ENCODE measurements at regions not wholly inside any gene's neighbourhood (a gene's known extent, or its start where the extent isn't known, plus 50 kb on each side); places are given as distances from the start of the nearest gene placed in this dataset.
A peak's percentile ranks its signal among the peaks of the same experiment; 100 is the strongest.
"Not testable (repeated sequence)": the region's sequence is repeated elsewhere in the genome, so short reads cannot be mapped to it uniquely, and the experiment has no call there.

DNA sequence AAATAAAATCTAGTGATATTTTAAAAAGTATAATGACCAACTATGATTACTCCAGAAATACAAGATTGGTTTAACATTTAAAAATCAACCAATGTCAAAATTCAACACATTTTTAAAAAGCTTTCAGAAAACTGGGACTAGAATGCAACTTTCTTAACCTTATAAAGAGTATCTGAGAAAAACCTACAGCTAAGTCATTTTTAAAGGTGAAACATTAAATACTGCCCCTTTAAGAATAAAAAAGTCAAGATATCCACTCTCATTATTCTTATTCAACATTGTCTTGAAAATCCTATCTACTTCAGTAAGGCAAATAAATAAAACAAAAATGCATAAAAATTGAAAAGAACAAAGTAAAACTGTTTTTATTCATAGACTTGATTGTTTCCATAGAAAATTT, 673.2 kb downstream of the UQCRFS1 start:
- H3K9ac ChIP-seq: no peak overlapping the region
- no peak for TF ChIP-seq Cebpa-rat (IDR thresholded peaks at IDR 0.05)
- no peak overlapping the region for H3K4me2 ChIP-seq
- H3K4me3 ChIP-seq: no peak overlapping the region
- H3K36me3 ChIP-seq: no peaks in the 10 kb centered on the region
- no peaks in the 10 kb centered on the region for H4K20me1 ChIP-seq
- no peak overlapping the region for H3K27ac ChIP-seq
- H3K27me3 ChIP-seq: no peaks in the 10 kb centered on the region
- H3K9me3 ChIP-seq: peaks cover 7% of the 10 kb centered on the region
- peaks cover 40% of the 10 kb centered on the region for H3K4me1 ChIP-seq

DNA sequence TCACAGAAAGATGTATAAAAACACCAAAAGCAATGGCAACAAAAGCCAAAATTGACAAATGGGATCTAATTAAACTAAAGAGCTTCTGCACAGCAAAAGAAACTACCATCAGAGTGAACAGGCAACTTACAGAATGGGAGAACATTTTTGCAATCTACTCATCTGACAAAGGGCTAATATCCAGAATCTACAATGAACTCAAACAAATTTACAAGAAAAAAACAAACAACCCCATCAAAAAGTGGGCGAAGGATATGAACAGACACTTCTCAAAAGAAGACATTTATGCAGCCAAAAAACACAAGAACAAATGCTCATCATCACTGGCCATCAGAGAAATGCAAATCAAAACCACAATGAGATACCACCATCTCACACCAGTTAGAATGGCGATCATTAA, 674.4 kb downstream of the UQCRFS1 start:
- H3K4me2 ChIP-seq, H3K9ac ChIP-seq, H3K27me3 ChIP-seq, H3K9me3 ChIP-seq, H3K4me3 ChIP-seq, H3K27ac ChIP-seq, H4K20me1 ChIP-seq, H3K36me3 ChIP-seq: not testable (repeated sequence)
- H3K4me1 ChIP-seq: peaks cover 31% of the 10 kb centered on the region

DNA sequence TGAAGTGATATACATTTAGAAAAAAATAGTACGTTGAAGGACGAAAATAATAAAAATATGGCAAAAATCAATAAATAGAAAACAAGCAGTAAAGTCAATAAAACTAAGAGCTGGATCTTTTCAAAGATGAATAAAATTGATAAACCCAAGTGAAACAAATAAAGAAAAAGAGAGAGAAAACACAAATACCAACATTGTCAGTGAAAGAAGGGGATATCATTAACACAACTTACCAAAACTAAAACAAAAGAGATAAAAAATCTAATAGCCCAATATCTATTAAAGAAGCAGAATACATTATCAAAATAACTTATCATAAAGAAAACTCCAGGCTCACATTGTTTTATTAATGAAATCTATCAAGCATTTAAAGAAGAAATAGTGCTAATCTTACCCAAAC, 675.1 kb downstream of the UQCRFS1 start:
- Histone ChIP-seq H3K4me3 (no peak overlapping the region), H3K9ac (no peak overlapping the region), H3K4me1 (peaks cover 25% of the 10 kb centered on the region), H4K20me1 (no peaks in the 10 kb centered on the region), H3K36me3 (no peaks in the 10 kb centered on the region), H3K9me3 (peaks cover 7% of the 10 kb centered on the region), H3K27me3 (no peaks in the 10 kb centered on the region), H3K27ac (no peak overlapping the region), H3K4me2 (no peak overlapping the region)
- TF ChIP-seq Cebpa-rat (IDR thresholded peaks at IDR 0.05): no peak

GRCh38 chr19:28537079-28537478, 675.9 kb downstream of the UQCRFS1 start:
- Histone ChIP-seq H3K4me2 (no peak overlapping the region), H4K20me1 (no peaks in the 10 kb centered on the region), H3K9ac (no peak overlapping the region), H3K27me3 (no peaks in the 10 kb centered on the region), H3K4me1 (peaks cover 16% of the 10 kb centered on the region), H3K36me3 (no peaks in the 10 kb centered on the region), H3K27ac (no peak overlapping the region), H3K4me3 (no peak overlapping the region), H3K9me3 (peaks cover 7% of the 10 kb centered on the region)
- no peak for TF ChIP-seq Cebpa-rat (IDR thresholded peaks at IDR 0.05)

DNA sequence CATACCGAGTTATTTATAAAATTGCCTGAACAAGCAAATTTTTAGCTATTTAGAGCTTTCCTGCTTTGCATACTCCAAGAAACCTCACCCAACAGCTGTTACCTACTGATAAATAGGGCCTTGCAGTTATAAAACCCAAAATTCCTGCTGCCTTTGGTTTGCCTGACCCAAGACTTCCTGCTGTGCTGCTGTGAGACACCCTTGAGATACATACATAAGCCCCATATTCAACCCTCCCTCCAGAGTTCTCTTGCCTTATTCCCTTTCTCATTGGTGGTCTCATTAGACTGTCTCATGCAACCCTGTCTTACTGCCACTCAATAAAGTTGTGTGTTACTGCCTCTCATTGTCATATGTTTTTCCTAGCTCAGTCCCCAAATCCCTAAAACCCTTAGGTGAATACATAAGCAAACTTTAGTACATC, 677.6 kb downstream of the UQCRFS1 start:
- H3K9ac ChIP-seq: no peak overlapping the region
- H3K9me3 ChIP-seq: peaks cover 11% of the 10 kb centered on the region
- peak overlapping the region; percentile 33 for H3K4me2 ChIP-seq

DNA sequence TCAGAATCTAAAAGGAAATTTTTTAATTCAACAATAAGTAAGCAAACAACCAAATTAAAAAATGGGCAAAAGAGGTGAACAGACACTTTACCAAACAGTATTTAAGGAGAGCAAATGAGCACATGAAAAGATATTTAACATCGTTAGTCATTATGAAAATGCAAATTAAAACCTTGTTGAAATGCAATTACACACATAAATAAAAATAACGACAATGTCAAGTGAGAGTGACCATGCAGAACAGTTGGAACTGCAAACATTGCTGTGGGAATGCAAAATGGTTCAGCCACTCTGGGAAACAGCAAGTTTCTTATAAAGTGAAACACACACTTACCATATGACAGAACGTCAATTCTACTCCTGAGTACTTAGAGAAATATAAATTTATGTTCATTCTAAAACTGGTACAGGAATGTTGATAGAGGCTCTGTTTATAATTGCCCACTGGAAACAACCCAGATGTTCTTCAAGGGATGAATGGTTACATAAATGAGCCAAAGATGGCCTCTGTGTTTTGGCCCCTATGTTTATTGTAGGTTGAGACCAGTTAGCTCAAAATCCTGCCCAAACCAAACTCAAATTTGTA, 678.1 kb downstream of the UQCRFS1 start:
- H3K4me3 ChIP-seq: no peak overlapping the region
- no peak overlapping the region for H3K9ac ChIP-seq
- no peaks in the 10 kb centered on the region for H3K27me3 ChIP-seq
- H4K20me1 ChIP-seq: no peaks in the 10 kb centered on the region
- peaks cover 9% of the 10 kb centered on the region for H3K4me1 ChIP-seq
- H3K4me2 ChIP-seq: peak overlapping the region; percentile 33
- no peak for TF ChIP-seq Cebpa-rat (IDR thresholded peaks at IDR 0.05)
- no peaks in the 10 kb centered on the region for H3K36me3 ChIP-seq
- H3K9me3 ChIP-seq: peaks cover 12% of the 10 kb centered on the region
- no peak overlapping the region for H3K27ac ChIP-seq

More for the DNA sequence above, 677.6 kb downstream of the UQCRFS1 start:
- Histone ChIP-seq H3K4me1 (peaks cover 9% of the 10 kb centered on the region), H3K27me3 (no peaks in the 10 kb centered on the region), H3K4me3 (no peak overlapping the region), H4K20me1 (no peaks in the 10 kb centered on the region), H3K27ac (no peak overlapping the region), H3K36me3 (no peaks in the 10 kb centered on the region)
- no peak for TF ChIP-seq Cebpa-rat (IDR thresholded peaks at IDR 0.05)

DNA sequence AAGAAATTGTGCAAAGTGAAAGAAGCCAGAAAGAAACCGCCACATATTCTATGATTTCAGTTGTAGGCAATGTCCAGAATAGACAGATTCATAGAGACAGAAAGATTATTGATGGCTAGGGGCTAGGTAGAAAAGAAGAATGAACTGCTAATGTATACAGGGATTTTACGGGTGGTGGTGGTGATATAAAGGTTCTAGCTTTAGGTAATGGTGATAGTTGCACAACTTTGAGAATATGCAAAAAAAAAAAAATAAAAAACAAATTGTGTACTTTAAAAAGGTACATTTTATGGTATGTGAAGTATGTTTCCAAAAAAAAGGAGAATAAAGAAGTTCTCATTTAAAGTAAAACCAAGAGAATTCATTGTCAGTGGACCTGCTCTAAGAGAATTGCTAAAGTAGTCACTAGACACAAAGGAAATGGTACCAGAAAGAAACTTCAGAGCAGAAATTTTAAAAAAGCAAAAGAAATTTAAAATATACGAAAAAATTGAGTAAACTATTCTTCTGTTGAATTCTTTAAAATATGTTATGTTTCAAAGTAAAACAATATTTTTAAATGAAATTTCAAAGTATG, 680.1 kb downstream of the UQCRFS1 start:
- no peak for TF ChIP-seq Cebpa-rat (IDR thresholded peaks at IDR 0.05)
- peaks cover 9% of the 10 kb centered on the region for H3K4me1 ChIP-seq
- no peak overlapping the region for H3K4me2 ChIP-seq
- no peaks in the 10 kb centered on the region for H4K20me1 ChIP-seq
- H3K36me3 ChIP-seq: no peaks in the 10 kb centered on the region
- H3K27ac ChIP-seq: no peak overlapping the region
- no peak overlapping the region for H3K9ac ChIP-seq
- H3K27me3 ChIP-seq: no peaks in the 10 kb centered on the region
- no peak overlapping the region for H3K4me3 ChIP-seq
- peaks cover 12% of the 10 kb centered on the region for H3K9me3 ChIP-seq

DNA sequence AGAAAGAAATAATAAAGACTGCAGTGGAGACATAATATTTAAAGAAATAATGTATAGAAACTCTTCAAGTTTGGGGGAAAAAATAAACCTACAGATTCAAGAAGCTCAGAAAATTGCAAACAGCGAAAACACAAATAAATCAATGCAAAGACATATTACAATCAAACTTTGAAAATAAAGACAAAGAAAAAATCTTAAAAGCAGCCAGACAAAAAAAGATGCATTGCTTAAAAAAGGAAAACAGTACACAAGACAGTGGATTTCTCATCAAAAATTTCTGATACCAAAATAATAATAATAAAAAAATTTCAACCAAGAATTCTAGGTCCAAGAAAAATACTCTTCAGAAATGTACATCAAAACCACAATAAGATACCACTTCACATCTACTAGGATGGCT, 681.0 kb downstream of the UQCRFS1 start:
- Histone ChIP-seq H3K4me2 (no peak overlapping the region), H3K9me3 (0 out of 2 replicates have a peak, but pooled peaks cover 6% of the 10 kb centered on the region), H4K20me1 (no peaks in the 10 kb centered on the region), H3K9ac (no peak overlapping the region), H3K36me3 (no peaks in the 10 kb centered on the region), H3K4me1 (peaks cover 9% of the 10 kb centered on the region), H3K4me3 (no peak overlapping the region), H3K27me3 (no peaks in the 10 kb centered on the region), H3K27ac (no peak overlapping the region)
- no peak for TF ChIP-seq Cebpa-rat (IDR thresholded peaks at IDR 0.05)

DNA sequence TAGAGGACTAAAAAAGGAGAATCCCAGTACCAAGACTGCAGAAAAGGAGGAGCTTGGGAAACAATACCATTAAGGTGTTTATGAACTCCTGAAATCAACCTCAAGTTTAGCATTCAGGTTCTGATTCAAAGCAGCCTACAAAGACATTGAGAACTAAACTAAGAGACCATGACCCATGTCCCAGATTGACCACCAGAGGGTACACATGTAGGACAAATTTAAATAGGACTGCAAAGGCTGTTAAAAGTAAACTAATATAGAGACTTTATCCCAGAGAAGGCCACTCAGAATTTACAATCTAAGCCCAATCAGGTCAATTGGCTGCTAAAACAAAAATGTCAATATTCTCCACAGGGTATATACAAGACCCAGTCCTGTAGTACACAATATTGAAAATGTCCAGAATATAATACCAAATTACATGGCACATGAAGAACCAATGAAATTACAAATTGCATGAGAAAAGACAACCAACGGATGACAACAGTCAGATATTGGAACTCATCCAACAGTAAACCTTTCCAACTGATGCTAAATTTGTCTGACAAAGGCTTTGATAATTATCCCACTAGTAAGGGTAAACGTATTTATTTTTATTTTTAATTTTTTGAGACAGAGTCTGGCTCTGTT, 682.4 kb downstream of the UQCRFS1 start:
- TF ChIP-seq Cebpa-rat (IDR thresholded peaks at IDR 0.05): no peak
- H3K4me1 ChIP-seq: peaks cover 9% of the 10 kb centered on the region
- H3K9me3 ChIP-seq: peaks cover 9% of the 10 kb centered on the region; the same call in 1 of the 2 replicates
- H3K4me2 ChIP-seq: no peak overlapping the region
- H3K27me3 ChIP-seq: no peaks in the 10 kb centered on the region
- no peak overlapping the region for H3K27ac ChIP-seq
- no peak overlapping the region for H3K4me3 ChIP-seq
- H4K20me1 ChIP-seq: no peaks in the 10 kb centered on the region
- H3K36me3 ChIP-seq: no peaks in the 10 kb centered on the region
- H3K9ac ChIP-seq: no peak overlapping the region

GRCh38 chr19:28526038-28526437, 686.9 kb downstream of the UQCRFS1 start:
- Histone ChIP-seq H3K27ac (no peak overlapping the region), H3K27me3 (no peaks in the 10 kb centered on the region), H3K36me3 (no peaks in the 10 kb centered on the region), H3K4me1 (no peaks in the 10 kb centered on the region), H3K4me3 (no peak overlapping the region), H4K20me1 (no peaks in the 10 kb centered on the region), H3K9me3 (peaks cover 9% of the 10 kb centered on the region; the same call in 1 of the 2 replicates), H3K9ac (no peak overlapping the region), H3K4me2 (no peak overlapping the region)
- no peak for TF ChIP-seq Cebpa-rat (IDR thresholded peaks at IDR 0.05)
